GM19043 (cell line): ENCODE measurements at regions not wholly inside any gene's neighbourhood (a gene's known extent, or its start where the extent isn't known, plus 50 kb on each side); places are given as distances from the start of the nearest gene placed in this dataset.

Experiments used
- ATAC-seq: cut with Tn5 transposase; IDR thresholded peaks from one replicate; pipeline ENCODE4 v1.9.1; 2021; ENCODE audit warnings: low read depth; ENCODE audit not compliant: unreplicated experiment

GRCh38 chr2:6667326-6667725, 198.4 kb downstream of the CMPK2 start:
- ATAC-seq, result no peak

- no peak for ATAC-seq
Observed at GRCh38 chr2:6671913-6672312, 193.8 kb downstream of the CMPK2 start.

GRCh38 chr2:6674381-6674780, 191.3 kb downstream of the CMPK2 start:
- ATAC-seq, result no peak

GRCh38 chr2:6675791-6676190, 189.9 kb downstream of the CMPK2 start:
- no peak for ATAC-seq

GRCh38 chr2:6676241-6676640, 189.5 kb downstream of the CMPK2 start:
- ATAC-seq, result no peak

GRCh38 chr2:6676776-6677175, 188.9 kb downstream of the CMPK2 start:
- ATAC-seq, result no peak

- ATAC-seq, result no peak
Observed at GRCh38 chr2:6679471-6679870, 186.2 kb downstream of the CMPK2 start.

GRCh38 chr2:6683516-6683915, 182.2 kb downstream of the CMPK2 start:
- ATAC-seq, result no peak

- ATAC-seq, result no peak
Observed at GRCh38 chr2:6685447-6685846, 180.3 kb downstream of the CMPK2 start.

- ATAC-seq, result no peak
Observed at GRCh38 chr2:6692056-6692455, 173.7 kb downstream of the CMPK2 start.

GRCh38 chr2:6692819-6693218, 172.9 kb downstream of the CMPK2 start:
- no peak for ATAC-seq

- ATAC-seq, result no peak
Observed at GRCh38 chr2:6694555-6694954, 171.2 kb downstream of the CMPK2 start.

GRCh38 chr2:6700335-6700734, 165.4 kb downstream of the CMPK2 start:
- ATAC-seq, result no peak

GRCh38 chr2:6704077-6704476, 161.6 kb downstream of the CMPK2 start:
- no peak for ATAC-seq

GRCh38 chr2:6721395-6721794, 144.3 kb downstream of the CMPK2 start:
- no peak for ATAC-seq

GRCh38 chr2:6722574-6722973, 143.1 kb downstream of the CMPK2 start:
- ATAC-seq, result no peak

GRCh38 chr2:6723865-6724604, 141.7 kb downstream of the CMPK2 start:
- no peak for ATAC-seq

GRCh38 chr2:6724605-6725140, 141.0 kb downstream of the CMPK2 start:
- no peak for ATAC-seq

- ATAC-seq, result no peak
Observed at GRCh38 chr2:6728156-6728555, 137.6 kb downstream of the CMPK2 start.

GRCh38 chr2:6730003-6730402, 135.7 kb downstream of the CMPK2 start:
- no peak for ATAC-seq

- no peak for ATAC-seq
Observed at GRCh38 chr2:6730649-6731532, 134.8 kb downstream of the CMPK2 start.

GRCh38 chr2:6739547-6739946, 126.2 kb downstream of the CMPK2 start:
- no peak for ATAC-seq
